GM18511 (cell line): ENCODE measurements at regions not wholly inside any gene's neighbourhood (a gene's known extent, or its start where the extent isn't known, plus 50 kb on each side); places are given as distances from the start of the nearest gene placed in this dataset.

Experiments
- ATAC-seq: cut with Tn5 transposase; IDR thresholded peaks from one replicate; pipeline ENCODE4 v1.9.1; 2021; ENCODE audit warnings: mild to moderate bottlenecking, moderate library complexity; ENCODE audit not compliant: unreplicated experiment

DNA sequence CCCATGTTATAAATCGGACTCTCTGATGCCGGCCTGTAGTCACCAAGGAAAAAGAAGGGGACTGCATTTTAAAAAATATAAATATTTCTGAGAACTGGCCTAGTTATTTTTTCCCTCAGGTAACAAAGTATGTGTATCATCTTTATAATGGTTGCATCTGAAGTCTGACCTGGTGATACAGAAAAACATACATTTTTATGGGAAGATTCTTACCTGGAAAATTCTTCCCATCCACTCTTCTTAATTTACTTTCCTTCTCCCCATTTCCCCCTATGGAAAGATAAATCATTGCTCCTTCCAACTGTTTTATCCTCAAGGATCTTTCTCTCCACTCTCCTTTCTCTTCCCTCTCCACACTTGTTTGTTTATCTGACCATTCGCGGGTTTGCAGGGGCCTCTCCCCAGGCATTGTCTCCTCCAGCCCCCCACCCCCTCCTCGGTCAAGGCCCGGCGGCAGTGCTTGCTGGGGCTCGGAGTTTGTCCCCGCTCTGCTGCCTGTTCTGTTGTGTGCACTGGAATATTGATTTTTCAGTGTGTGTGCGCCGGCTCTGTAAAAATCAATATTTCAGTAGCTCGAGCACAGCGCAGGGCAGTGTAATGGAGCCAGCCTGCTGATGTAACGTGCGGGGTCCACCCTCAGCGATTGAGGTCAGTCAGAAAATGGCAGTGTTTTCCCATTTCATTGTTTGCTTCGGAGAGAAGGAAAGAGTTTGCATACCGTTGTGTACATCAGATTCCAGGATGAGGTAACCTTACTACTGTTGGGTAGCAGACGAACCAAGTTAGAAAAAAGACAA, 199.5 kb upstream of the NFE2L3 start:
- ATAC-seq: no peak

DNA sequence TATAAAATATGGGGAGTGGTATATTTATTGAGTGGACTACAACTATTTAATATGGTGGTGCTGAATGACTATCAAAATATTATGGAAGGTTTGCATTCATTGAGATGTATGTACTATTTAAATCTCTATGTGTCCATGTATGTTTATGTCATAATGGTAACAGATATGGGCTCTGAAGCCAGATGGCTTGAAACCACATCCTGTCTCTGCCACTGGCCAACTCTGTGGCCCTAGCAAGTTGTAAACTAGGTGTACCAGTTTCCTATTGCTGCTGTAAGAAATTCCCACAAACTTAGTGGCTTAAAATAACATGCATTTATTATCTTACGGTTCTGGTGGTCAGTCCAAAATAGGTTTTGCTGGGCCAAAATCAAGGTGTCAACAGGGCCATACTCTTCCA, 198.1 kb upstream of the NFE2L3 start:
- no peak for ATAC-seq

DNA sequence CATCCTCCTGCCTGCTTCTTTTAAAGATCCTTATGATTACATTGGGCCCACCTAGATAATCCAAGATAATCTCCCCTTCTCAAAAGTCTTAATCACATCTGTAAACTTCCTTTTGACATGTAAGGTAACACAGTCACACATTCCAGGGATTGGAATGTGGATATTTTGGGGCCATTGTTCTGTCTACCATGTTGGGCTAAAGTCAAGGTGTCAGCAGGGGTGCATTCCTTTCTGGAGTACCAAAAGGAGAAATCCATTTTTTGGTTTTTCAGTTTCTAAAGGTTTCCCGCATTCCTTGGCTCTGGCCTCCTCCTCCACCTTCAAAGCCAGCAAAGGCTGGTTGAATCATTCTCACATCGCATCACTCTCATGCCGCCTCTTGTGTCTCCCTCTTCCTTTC, 197.6 kb upstream of the NFE2L3 start:
- no peak for ATAC-seq

DNA sequence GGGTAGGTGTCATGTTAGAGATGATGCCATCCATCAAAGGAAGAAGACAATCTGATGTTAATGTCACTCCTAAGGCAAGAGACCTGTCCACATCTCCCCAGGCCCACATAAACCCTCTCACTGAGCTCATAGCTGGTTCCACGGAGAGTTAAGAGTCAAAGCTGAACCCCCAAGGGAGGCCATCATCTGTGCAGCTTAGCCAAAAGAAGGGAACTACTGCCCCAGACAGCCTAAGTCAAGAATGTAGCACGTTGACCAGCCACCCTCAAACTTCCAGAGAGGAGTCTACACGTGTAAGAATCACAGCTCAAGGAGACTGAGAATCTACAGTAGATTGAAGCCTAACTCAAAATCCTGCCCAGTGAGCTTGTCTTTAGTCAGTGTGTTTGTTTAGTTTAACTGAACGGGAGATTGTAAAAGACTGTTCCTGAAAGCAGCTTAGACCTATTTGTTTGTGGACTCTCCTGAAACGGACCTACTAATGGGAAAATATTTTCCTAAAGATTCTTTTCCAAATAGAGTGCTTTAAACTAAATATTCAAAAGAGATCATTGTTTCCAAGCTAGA, 192.7 kb upstream of the NFE2L3 start:
- no peak for ATAC-seq

DNA sequence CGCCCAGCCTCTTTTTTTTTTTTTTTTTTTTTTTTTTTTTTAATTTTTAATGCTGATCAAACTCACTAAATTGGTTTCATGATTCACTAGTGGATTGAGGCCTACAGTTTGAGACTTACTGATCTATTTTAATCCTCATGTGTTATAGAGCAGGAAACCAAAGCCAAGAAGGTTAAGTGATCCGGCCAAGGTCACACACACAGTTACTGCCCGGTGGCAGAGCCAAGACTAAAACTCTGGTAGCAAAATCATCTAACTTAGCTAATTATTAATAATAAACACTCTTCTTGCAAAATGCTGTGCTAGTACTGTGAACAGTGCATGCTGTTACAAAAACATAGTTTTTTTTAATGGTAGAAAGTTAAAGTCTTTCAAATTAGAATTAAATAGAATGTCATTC, 188.3 kb upstream of the NFE2L3 start:
- ATAC-seq: no peak

DNA sequence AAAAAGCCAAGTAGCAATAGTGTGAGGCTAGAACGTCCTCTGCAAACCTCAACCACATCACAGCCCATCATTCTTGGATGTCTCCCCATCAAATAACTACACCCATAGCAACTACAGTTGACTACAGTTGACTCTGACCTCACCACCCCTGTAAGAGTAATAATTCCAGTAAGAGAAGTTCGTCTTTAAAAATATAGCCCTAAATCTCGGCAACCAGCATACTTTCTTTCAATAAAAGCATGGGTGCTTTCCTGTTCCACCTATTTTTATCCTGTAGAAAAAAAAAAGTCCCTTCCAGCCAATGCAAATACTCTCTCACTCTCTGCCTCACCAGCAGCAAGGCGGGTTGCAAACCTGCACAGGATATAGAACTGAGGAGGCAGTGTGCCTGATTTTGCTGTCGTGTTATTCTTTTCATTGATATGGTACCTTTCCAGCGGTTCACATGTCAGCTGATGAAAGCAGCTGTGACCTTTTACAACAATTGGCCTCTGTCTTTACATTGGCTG, 187.5 kb upstream of the NFE2L3 start:
- peak; percentile 37 for ATAC-seq

DNA sequence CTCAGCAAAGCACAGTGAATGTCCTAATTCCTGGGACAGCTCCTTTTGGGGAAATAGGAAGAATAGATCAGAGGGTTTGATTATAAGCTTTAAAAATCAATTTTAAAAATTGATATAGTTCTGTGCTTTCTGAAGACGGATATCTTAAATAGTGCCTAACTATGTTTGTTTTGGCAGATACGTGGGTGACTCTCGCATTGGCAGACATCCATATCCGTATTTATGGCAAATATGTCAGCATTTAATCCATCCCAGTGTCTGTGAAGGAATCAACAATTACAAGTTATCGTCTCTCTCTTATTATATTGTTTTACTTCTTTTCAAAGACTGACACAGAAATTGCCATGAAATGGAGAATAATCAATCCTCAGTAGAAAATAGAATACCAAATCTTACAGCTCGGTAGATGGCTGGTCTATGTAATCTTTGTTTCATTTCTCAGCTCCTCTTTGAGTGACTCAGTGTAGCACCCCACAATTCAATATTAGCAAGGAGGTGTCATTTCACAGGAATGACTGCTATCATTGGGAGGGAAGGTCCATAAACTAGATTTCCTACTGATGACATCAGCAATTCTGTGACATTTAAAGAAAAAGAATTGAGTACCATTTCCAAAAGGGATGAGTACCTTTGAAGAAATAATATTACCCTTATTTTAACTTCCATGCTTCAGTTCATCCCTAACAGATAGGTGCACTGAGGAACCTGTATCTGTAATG, 186.4 kb upstream of the NFE2L3 start:
- no peak for ATAC-seq

DNA sequence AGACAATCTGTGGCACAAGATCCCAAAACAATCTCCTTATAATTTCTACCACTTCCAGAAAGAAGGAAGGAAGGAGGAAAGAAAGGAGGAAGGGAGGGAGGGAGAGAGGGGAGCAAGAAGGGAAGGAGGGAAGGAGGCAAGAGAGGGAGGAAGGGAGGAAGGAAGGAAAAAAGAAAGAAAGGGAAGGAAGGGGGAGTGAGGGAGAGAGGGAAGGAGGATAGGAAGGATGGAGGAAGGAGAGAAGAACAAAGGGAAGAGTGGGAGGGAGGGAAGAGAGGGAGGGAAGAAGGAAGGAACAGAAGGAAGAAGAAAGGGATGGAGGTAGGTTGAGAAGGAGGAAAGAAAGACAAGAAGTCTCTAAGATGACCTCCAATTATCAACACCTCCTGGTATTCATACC, 185.5 kb upstream of the NFE2L3 start:
- no peak for ATAC-seq

DNA sequence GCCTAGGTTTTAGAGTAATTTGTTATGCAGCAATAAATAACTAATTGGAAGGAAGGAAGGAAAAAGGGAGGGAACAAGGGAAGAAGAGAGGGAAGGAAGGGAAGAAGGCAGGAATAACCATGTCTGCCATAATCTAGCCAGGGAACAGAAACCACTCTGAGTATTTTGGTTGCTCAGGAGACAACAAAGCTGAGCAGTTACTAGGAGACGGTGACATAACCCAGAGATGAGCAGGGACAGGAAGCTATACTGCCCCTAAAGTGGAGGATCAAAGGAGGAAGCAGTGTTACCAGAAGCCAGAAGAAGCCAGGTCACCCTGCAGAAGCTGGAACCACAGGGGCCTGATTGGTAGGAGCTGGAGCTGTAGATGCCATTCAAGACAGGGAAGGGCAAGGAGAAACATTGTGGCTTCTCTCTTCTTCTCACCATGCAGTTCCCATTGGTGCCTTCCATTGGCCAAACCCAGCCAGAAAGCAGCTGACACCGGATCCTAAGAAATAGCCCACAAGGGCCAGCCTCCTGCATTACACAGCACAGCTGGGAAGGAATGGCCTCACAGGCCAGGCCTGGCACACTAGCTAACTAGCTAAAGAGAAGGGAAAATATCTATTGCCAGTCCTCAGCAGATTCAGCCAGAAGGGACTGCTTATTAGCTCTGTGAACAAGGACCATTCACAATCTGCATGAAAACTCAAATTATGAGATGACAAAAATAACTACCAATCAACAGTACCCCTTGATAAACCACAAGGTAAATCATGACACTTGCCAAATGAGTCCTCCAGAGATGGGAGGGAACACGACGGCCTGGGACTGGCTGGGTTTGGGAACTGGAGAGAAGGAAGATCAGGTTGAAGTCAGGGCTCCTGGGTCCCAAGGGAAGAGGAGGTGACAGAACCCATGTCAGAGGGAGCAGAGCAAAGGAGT, 184.5 kb upstream of the NFE2L3 start:
- ATAC-seq: peak; percentile 39

DNA sequence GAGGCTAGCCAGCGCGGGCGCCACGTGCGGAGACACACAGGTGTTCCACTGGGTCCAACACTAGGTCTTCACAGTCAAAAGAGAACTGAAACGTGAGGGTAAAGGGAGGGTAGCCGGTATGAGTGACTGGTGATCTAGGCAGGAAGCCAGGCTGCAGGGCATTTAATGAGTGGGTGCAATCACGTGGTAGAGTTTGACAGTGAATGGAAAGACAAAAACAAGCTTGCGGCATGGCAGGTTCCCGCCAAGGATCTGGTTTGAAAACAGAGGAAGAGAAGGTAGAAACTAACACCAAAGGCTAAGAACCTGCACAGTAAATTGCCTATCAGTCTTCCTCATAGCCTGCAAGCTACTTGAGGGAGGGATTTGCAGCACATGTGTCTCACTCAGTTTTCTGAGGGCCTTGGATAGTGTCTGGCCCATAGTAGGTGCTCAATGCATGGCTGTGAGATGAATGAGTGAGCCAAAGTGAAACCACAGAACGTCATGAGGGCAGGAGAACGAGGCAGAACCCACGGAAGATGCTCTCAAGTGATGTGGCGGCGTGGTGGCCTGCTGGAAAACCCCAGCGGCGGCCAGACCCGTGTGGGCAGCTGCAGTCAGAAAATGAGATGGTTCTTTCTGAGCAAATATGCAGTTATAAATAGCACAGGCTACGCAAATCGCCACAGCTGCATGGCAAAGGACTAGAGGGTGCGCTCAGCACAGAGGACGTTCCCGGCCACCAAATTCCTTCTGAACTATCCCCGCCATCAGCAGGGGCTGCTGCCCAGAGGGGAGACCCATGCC, 183.6 kb upstream of the NFE2L3 start:
- ATAC-seq: peak; percentile 67

DNA sequence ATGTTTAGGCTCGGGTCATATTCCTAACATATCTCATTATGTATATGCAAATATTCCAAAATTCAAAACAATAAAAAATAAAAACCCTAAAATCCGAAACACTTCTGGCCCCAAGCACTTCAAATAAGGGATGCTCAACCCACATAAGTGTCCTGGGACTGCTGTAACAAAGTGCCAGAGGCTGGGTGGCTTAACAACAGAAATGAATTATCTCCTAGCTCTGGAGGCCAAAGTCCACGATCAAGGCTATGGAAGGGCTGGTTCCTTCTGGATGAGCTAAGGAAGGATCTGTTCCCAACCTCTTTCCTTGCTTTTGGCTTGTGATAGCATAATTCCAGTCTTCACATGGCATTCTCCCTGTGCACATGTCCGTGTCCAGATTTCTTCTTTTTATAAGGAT, 181.6 kb upstream of the NFE2L3 start:
- ATAC-seq: no peak

DNA sequence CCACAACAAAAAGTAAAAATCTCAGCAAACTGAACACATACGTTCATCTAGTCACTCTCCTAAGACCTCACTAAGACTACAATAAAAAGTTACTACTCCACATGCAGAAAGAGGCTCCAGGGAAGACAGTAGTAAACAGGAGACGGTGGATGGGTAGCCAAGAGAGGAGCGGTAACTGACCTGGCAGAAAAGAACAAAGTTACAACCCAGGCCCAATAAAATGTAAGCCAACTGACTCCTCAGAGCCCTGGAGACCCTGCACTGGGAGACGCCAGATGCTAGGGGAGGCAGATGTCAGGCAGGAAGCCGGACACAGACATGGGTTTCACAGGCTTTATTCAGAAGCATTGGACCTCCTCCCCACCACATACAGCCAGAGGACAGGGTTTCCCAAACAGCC, 181.1 kb upstream of the NFE2L3 start:
- ATAC-seq: no peak

DNA sequence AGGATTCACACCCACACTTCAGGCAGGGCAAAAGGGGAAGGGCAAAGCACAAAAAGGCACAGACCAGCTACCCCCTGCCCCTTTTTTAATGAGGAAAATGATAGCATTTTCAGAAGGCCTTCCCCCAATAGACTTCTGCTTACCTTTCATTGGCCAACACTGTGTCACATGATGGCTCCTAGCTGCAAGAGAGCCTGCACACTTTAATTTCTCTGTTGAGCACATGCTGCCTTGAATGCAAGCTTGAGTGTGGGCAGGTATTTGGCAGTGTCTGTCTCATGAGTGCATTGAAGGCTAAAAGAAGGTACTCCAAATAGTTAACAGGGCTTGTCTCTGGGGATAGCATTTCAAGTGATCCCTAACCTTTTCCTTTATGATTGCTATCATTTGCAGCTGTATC, 175.4 kb upstream of the NFE2L3 start:
- ATAC-seq: no peak

DNA sequence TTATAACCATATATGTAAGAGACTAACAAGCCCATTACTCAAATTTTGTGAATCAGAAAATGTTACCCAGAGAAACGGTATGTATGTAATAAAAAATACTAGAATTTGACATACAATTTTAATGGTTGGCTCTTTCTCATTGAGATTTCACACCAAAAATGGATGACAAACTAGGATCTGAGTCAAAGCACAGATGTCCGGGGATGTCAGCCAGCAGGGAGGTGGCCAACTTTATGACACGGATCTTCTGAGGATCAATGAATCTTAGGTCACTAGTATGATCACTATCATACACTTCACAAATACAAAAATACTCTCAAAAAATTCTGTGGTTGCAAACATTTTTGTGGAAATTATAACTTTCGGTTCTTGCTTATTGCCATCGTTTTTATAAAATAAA, 173.5 kb upstream of the NFE2L3 start:
- ATAC-seq: no peak

DNA sequence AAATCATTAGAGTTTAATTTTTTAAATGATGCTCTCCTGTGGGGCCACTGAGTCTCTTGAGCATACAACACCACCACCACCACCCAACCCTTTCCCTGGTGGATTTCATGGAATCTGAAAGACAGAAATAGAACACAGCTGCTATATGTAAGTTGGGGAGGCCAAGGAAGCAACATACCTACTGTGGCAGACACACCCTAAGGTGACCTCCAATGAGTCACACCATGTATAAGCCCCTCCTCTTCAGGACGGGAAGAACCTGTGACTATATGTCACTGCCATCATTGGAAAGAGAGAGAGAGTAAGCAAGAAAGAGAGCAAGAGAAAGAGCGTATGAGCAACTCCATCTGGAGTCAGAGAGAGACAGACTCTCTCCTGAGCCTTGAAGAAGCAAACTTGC, 172.4 kb upstream of the NFE2L3 start:
- ATAC-seq: no peak

DNA sequence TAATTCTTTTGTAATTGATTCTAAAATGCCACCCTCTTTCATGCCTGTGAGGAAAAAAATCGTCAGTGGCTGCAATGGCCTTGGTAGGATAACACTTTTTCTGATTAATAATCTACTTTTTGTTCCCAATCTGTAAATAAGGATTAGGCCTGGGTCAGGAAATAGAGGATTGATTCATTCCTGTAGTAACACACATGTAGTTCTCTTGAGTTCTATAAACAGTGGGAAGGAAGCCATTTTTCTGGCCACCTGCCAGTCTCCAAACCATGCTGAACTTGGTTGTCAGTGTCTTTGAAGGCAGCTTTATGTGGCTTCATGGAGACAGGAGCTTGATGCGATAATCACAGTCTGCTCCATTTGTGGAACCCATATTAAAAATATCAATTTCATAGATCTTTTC, 169.3 kb upstream of the NFE2L3 start:
- ATAC-seq: no peak

DNA sequence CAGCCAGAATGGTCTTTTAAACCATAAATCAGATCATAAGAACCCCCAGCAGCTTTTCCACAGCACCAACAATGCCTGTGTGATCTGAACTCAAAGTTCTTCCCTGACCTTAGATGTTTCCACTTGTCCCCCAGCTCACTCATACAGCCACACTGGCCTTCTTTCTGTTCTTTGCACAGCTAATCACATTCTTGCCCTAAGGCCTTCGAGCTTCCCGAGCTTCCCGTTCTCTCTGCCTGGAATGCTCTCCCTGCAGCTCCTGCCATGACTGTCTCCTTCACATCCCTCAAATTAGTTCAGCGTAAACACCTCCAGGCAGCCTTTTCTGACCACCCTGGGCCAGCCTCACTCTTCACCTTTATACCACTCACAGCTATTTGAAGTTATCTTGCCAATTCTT, 166.8 kb upstream of the NFE2L3 start:
- no peak for ATAC-seq

DNA sequence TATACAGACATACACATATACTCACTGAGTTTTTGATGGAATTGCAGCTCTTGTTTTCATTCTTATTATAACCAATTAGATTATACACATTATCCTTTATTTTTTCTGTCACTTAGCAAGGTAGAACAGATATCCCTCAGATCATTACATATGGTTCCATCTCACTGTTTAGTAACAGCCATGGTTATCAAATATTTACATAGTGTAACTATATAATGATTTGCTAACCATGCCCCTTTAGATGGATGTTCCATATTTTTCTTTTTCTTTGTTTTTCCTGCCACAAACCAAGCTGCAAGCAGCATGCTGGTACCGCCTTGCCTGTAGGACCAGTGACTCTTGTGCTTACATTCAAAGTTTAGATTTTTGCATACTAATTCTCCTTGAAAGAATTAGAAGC, 163.4 kb upstream of the NFE2L3 start:
- no peak for ATAC-seq

DNA sequence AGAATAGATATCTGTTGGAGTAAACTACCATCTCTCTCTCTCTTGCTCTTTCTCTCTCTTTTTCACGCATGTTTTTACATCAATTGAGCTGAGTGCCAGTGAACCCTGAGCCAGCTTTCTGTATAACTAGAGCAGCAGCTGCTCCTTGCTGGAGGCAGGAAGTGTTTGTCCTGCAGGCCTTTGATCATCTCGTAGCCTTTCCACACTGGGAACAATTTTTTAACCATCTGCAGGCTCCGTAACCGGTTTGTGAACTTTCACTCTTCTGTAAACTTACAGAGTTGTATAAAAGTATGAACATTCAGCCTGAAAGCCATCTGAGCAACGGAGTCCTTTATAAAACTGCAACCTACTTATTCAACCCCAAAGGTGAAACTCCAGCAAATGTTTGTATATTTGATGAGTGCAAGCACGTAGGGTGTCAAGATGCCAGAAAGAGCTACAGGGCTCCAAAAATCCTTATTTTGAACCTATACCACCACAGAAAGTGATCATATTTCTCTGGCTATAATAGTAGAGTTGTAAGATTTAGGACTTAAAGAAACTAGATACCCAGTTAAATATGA, 162.8 kb upstream of the NFE2L3 start:
- no peak for ATAC-seq

DNA sequence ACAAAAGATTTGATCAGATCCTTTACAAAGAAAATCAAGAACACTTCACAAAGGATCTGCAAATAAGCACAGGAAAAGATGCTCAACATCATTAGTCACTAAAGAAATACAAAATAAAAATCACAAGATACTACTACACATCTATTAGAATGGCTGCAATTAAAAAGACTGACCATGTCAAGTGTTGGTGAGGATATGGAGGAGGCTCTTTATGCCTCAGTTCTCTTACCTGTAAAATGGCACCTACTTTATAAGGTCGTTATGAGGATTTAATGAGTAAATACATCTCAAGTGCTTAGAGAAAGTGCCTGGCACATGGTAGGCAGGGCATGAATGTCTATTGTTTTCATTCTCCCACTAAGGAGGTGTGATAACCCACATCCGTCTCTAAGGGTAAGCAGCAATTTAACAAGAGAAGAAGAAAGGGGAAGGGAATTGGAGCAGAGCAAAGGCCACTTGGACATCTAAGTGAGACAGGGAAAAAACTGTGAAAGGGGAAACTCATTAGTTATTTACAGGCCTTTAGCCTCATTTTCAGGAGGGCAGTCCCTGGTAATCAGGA, 157.5 kb upstream of the NFE2L3 start:
- ATAC-seq: no peak
